ENCODE measurements at regions not wholly inside any gene's neighbourhood (a gene's known extent, or its start where the extent isn't known, plus 50 kb on each side); places are given as distances from the start of the nearest gene placed in this dataset.

DNA sequence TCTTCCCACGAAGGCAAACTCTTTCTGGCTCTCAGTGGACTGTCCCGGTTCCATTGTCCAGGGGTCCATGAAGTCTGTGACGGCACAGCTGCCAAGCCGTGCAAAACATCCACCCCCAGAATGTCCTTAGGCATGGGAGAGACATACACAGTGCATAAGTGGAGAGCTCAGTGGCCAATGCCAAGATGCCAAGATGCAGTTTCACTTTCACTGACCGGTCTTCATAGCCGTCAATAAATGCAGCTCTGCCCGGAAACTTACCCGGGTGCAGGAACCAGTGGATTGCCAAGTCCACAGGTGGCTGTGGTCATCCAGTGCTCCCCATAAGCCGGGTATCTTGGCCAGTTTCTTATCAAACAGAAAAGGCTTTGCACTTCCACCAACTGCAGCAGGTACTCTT, 162.3 kb downstream of the PTCSC3 start:
- Histone ChIP-seq H3K79me2 (ENCODE audit: low read depth) (no peaks in the 10 kb centered on the region), H3K9me3 (ENCODE audit: insufficient read depth, low read depth) (no peaks in the 10 kb centered on the region), H4K20me1 (ENCODE audit: insufficient read depth) (no peaks in the 10 kb centered on the region), H2AFZ (no peak overlapping the region), H3K36me3 (ENCODE audit: low read depth) (no peaks in the 10 kb centered on the region), H3K27me3 (ENCODE audit: insufficient read depth, low read depth) (no peaks in the 10 kb centered on the region), H3K9me2 (ENCODE audit: insufficient read depth) (no peaks in the 10 kb centered on the region), H3F3A (ENCODE audit: insufficient read depth, low read depth) (no peaks in the 10 kb centered on the region), H3K27ac (no peak overlapping the region), H3K4me2 (no peak overlapping the region), H3K4me3 (no peak overlapping the region), H3K4me1 (replicated peaks; ENCODE audit: insufficient read depth) (no peaks in the 10 kb centered on the region)
- no TSS peak for BruUV-seq (replicated peaks)
- intact Hi-C loops (cut with micrococcal nuclease; ENCODE audit: unreplicated experiment), result no loop called here
- DNase-seq, result no peak
- ChIA-PET POLR2A (ENCODE audit: unreplicated experiment) (interaction anchor here (0.6 kb wide), 1 partner anchor 54 kb away, joined by 4 read pairs; no protein-coding TSS in a partner anchor), CTCF (no interaction called here)
- TF ChIP-seq, protein P1, sequence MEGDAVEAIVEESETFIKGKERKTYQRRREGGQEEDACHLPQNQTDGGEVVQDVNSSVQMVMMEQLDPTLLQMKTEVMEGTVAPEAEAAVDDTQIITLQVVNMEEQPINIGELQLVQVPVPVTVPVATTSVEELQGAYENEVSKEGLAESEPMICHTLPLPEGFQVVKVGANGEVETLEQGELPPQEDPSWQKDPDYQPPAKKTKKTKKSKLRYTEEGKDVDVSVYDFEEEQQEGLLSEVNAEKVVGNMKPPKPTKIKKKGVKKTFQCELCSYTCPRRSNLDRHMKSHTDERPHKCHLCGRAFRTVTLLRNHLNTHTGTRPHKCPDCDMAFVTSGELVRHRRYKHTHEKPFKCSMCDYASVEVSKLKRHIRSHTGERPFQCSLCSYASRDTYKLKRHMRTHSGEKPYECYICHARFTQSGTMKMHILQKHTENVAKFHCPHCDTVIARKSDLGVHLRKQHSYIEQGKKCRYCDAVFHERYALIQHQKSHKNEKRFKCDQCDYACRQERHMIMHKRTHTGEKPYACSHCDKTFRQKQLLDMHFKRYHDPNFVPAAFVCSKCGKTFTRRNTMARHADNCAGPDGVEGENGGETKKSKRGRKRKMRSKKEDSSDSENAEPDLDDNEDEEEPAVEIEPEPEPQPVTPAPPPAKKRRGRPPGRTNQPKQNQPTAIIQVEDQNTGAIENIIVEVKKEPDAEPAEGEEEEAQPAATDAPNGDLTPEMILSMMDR (conservative IDR thresholded peaks at IDR 0.05), result no peak
- TF ChIP-seq EZH2 (IDR thresholded peaks at IDR 0.05; ENCODE audit: low read depth), result no peak

- CTCF ChIA-PET, result no interaction called here
- Histone ChIP-seq H3K9me3 (ENCODE audit: insufficient read depth, low read depth) (no peaks in the 10 kb centered on the region), H3F3A (ENCODE audit: insufficient read depth, low read depth) (no peaks in the 10 kb centered on the region), H3K27me3 (ENCODE audit: insufficient read depth, low read depth) (no peaks in the 10 kb centered on the region), H3K9me2 (ENCODE audit: insufficient read depth) (no peaks in the 10 kb centered on the region), H2AFZ (no peak overlapping the region), H3K4me1 (replicated peaks; ENCODE audit: insufficient read depth) (no peaks in the 10 kb centered on the region), H3K4me2 (no peak overlapping the region), H4K20me1 (ENCODE audit: insufficient read depth) (no peaks in the 10 kb centered on the region), H3K79me2 (ENCODE audit: low read depth) (no peaks in the 10 kb centered on the region), H3K4me3 (no peak overlapping the region), H3K27ac (no peak overlapping the region), H3K36me3 (ENCODE audit: low read depth) (no peaks in the 10 kb centered on the region)
- DNase-seq, result no peak
- intact Hi-C loops (cut with micrococcal nuclease; ENCODE audit: unreplicated experiment), result no loop called here
- TF ChIP-seq EZH2 (IDR thresholded peaks at IDR 0.05; ENCODE audit: low read depth), result no peak
- TF ChIP-seq, protein P1 (conservative IDR thresholded peaks at IDR 0.05), result no peak
- POLR2A ChIA-PET (ENCODE audit: unreplicated experiment), result no interaction called here
- no TSS peak for BruUV-seq (replicated peaks)
Observed at GRCh38 chr14:36013483-36013882, 163.0 kb downstream of the PTCSC3 start.

DNA sequence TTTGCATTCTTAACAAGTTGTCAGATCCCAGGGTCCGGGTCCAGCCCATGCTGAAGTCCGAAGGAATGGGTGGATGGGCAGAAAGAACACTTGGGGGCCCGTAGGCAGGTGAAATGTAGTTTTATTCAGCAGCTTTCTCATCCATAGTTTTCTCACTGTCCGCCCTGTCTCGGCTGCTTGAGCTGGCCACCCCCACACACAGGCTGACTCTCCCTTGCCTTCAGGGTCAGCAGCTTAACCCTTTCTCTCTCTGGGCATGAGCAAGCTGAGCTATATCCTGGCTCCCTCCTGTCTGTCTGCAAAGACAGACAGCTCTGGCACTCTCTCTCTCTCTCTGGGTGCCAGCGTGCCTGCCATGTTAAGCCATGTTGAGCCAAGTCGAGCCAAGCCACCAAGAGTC, 163.9 kb downstream of the PTCSC3 start:
- CTCF ChIA-PET, result no interaction called here
- H3K27ac ChIP-seq, result no peak overlapping the region
- TF ChIP-seq EZH2 (IDR thresholded peaks at IDR 0.05; ENCODE audit: low read depth), result no peak
- TF ChIP-seq, protein P1 (conservative IDR thresholded peaks at IDR 0.05), result no peak
- H3K9me2 ChIP-seq (ENCODE audit: insufficient read depth), result no peaks in the 10 kb centered on the region
- H3K4me3 ChIP-seq, result no peak overlapping the region
- H3K9me3 ChIP-seq (ENCODE audit: insufficient read depth, low read depth), result no peaks in the 10 kb centered on the region
- intact Hi-C loops (cut with micrococcal nuclease; ENCODE audit: unreplicated experiment), result no loop called here
- POLR2A ChIA-PET (ENCODE audit: unreplicated experiment), result no interaction called here
- no peaks in the 10 kb centered on the region for H3F3A ChIP-seq (ENCODE audit: insufficient read depth, low read depth)
- H2AFZ ChIP-seq, result no peak overlapping the region
- H3K79me2 ChIP-seq (ENCODE audit: low read depth), result no peaks in the 10 kb centered on the region
- no peaks in the 10 kb centered on the region for H4K20me1 ChIP-seq (ENCODE audit: insufficient read depth)
- BruUV-seq (replicated peaks), result no TSS peak
- no peaks in the 10 kb centered on the region for H3K27me3 ChIP-seq (ENCODE audit: insufficient read depth, low read depth)
- DNase-seq, result no peak
- H3K36me3 ChIP-seq (ENCODE audit: low read depth), result no peaks in the 10 kb centered on the region
- no peaks in the 10 kb centered on the region for H3K4me1 ChIP-seq (replicated peaks; ENCODE audit: insufficient read depth)
- no peak overlapping the region for H3K4me2 ChIP-seq

Data from PC-9 (cell line).